Glomerular visceral epithelial cell (primary cell): ENCODE measurements at regions not wholly inside any gene's neighbourhood (a gene's known extent, or its start where the extent isn't known, plus 50 kb on each side); places are given as distances from the start of the nearest gene placed in this dataset.

ENCODE experiments used
- DNase-seq: peaks from one replicate; pipeline ENCODE4 v3.0.0-alpha.2; 2016; ENCODE audit errors: extremely low spot score

GRCh38 chr20:4303136-4303535 is 54.0 kb upstream of the ADRA1D start:
- no peak for DNase-seq

- DNase-seq: no peak
Observed at GRCh38 chr20:4300921-4301320, 51.8 kb upstream of the ADRA1D start.

- no peak for DNase-seq
Observed at GRCh38 chr20:4300401-4300800, 51.3 kb upstream of the ADRA1D start.

- no peak for DNase-seq
Observed at GRCh38 chr20:4299773-4300172, 50.7 kb upstream of the ADRA1D start.

- DNase-seq: no peak
Observed at GRCh38 chr20:4299216-4299615, 50.1 kb upstream of the ADRA1D start.
